ENCODE measurements at regions not wholly inside any gene's neighbourhood (a gene's known extent, or its start where the extent isn't known, plus 50 kb on each side); places are given as distances from the start of the nearest gene placed in this dataset.

GRCh38 chr7:118757066-118757465 lies 532.6 kb downstream of the ANKRD7 start:
- TF ChIP-seq CTCF (conservative IDR thresholded peaks at IDR 0.05): no peak
- Histone ChIP-seq H3K9me3 (ENCODE audit: control insufficient read depth, low read length) (peaks cover 16% of the 10 kb centered on the region), H3K4me3 (ENCODE audit: low read length) (no peak overlapping the region), H3K27ac (ENCODE audit: low read depth, low read length) (no peak overlapping the region), H3K36me3 (ENCODE audit: control insufficient read depth, insufficient read depth, low read length) (no peaks in the 10 kb centered on the region), H3K9ac (ENCODE audit: extremely low read depth, low read length, poor library complexity, severe bottlenecking) (no peak overlapping the region), H3K27me3 (ENCODE audit: control insufficient read depth, insufficient read depth, low read length, poor library complexity, severe bottlenecking) (no peaks in the 10 kb centered on the region), H3K4me1 (ENCODE audit: control insufficient read depth, insufficient read depth, low read length) (no peaks in the 10 kb centered on the region)
- peaks cover 12% of the 10 kb centered on the region for H3K9me3 Mint-ChIP-seq
- 82 to 100% methylated on average over 1 to 3 of the region's 3 CpGs for WGBS, 2 experiments (ENCODE audit: insufficient coverage in 1 of 2, insufficient read length in 1 of 2)
- no peaks in the 10 kb centered on the region for H3K27me3 Mint-ChIP-seq (ENCODE audit: insufficient read depth)
- no peaks in the 10 kb centered on the region for H3K36me3 Mint-ChIP-seq (ENCODE audit: low read depth)
- no peak overlapping the region for H3K27ac Mint-ChIP-seq
- no peak for DNase-seq
- H3K4me3 Mint-ChIP-seq: no peak overlapping the region
- H3K4me1 Mint-ChIP-seq: peaks cover 2% of the 10 kb centered on the region

- no peak overlapping the region for H3K27ac Mint-ChIP-seq
- Histone ChIP-seq H3K27ac (ENCODE audit: low read depth, low read length) (no peak overlapping the region), H3K36me3 (ENCODE audit: control insufficient read depth, insufficient read depth, low read length) (no peaks in the 10 kb centered on the region)
Measured at GRCh38 chr7:118758582-118758981, 534.1 kb downstream of the ANKRD7 start.

GRCh38 chr7:118759921-118760320 lies 535.4 kb downstream of the ANKRD7 start:
- no peak for DNase-seq
- Histone ChIP-seq H3K36me3 (ENCODE audit: control insufficient read depth, insufficient read depth, low read length) (no peaks in the 10 kb centered on the region), H3K9ac (ENCODE audit: extremely low read depth, low read length, poor library complexity, severe bottlenecking) (no peak overlapping the region), H3K27me3 (ENCODE audit: control insufficient read depth, insufficient read depth, low read length, poor library complexity, severe bottlenecking) (no peaks in the 10 kb centered on the region), H3K27ac (ENCODE audit: low read depth, low read length) (no peak overlapping the region), H3K9me3 (ENCODE audit: control insufficient read depth, low read length) (peaks cover 20% of the 10 kb centered on the region), H3K4me3 (ENCODE audit: low read length) (no peak overlapping the region), H3K4me1 (ENCODE audit: control insufficient read depth, insufficient read depth, low read length) (no peaks in the 10 kb centered on the region)
- Mint-ChIP-seq H3K27me3 (ENCODE audit: insufficient read depth) (no peaks in the 10 kb centered on the region), H3K9me3 (peaks cover 12% of the 10 kb centered on the region), H3K4me1 (peaks cover 2% of the 10 kb centered on the region), H3K36me3 (ENCODE audit: low read depth) (no peaks in the 10 kb centered on the region), H3K27ac (no peak overlapping the region), H3K4me3 (no peak overlapping the region)
- TF ChIP-seq CTCF (conservative IDR thresholded peaks at IDR 0.05): no peak

More at GRCh38 chr7:118758582-118758981, 534.1 kb downstream of the ANKRD7 start:
- H3K4me1 ChIP-seq (ENCODE audit: control insufficient read depth, insufficient read depth, low read length): no peaks in the 10 kb centered on the region
- H3K4me3 ChIP-seq (ENCODE audit: low read length): no peak overlapping the region
- H3K4me3 Mint-ChIP-seq: no peak overlapping the region
- H3K27me3 Mint-ChIP-seq (ENCODE audit: insufficient read depth): no peaks in the 10 kb centered on the region
- DNase-seq: no peak
- TF ChIP-seq CTCF (conservative IDR thresholded peaks at IDR 0.05): no peak
- H3K9ac ChIP-seq (ENCODE audit: extremely low read depth, low read length, poor library complexity, severe bottlenecking): no peak overlapping the region
- peaks cover 2% of the 10 kb centered on the region for H3K4me1 Mint-ChIP-seq
- no peaks in the 10 kb centered on the region for H3K27me3 ChIP-seq (ENCODE audit: control insufficient read depth, insufficient read depth, low read length, poor library complexity, severe bottlenecking)
- H3K36me3 Mint-ChIP-seq (ENCODE audit: low read depth): no peaks in the 10 kb centered on the region
- H3K9me3 Mint-ChIP-seq: peaks cover 12% of the 10 kb centered on the region
- peaks cover 20% of the 10 kb centered on the region for H3K9me3 ChIP-seq (ENCODE audit: control insufficient read depth, low read length)

Data from endodermal cell (in vitro differentiated cells).